Tongue (tissue), 1 donor: ENCODE measurements at regions not wholly inside any gene's neighbourhood (a gene's known extent, or its start where the extent isn't known, plus 50 kb on each side); places are given as distances from the start of the nearest gene placed in this dataset.

Experiments used
- DNase-seq: peaks from one replicate; pipeline ENCODE4 v3.0.0-alpha.2; 2015

- DNase-seq = peak; percentile 20
Measured at GRCh38 chr15:88315221-88315878, 58.8 kb upstream of the NTRK3 start.

DNA sequence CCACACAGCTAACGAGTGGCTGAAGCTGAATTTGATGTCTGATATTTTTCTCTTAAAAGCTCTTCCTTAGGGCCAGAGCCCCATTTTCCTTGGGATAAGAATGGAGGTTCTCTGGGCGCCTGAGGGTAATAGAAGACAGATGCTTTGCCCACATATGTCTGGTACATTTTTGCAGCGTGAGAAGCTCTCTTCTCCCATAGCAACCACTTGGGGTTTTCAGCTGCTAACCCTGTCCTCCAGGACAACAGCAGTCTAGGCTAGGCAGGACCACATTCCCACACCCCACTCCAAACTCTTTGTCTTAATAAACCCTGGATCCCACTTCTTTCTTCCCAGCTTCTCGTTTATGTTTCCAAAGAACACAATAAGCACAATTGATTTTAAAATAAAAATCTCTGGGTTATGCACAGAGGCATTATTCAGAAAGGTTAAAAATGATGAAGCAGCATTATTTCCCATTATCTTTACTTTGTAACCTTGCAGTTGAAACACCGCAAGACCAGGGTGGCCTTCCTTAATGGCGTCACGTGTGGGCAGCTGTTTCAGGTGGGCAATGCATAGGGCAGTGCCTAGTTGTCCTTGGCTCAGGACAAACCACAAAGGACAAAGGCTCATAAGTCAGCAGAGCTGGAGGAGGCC is 56.5 kb upstream of the NTRK3 start:
- DNase-seq = no peak

- DNase-seq = no peak
Measured at GRCh38 chr15:88309363-88309762, 52.8 kb upstream of the NTRK3 start.

- no peak for DNase-seq
Measured at GRCh38 chr15:88307344-88307743, 50.8 kb upstream of the NTRK3 start.
